ENCODE measurements at regions not wholly inside any gene's neighbourhood (a gene's known extent, or its start where the extent isn't known, plus 50 kb on each side); places are given as distances from the start of the nearest gene placed in this dataset.

GRCh38 chr17:83010206-83011200, 68.9 kb upstream of the METRNL start:
- TF ChIP-seq POLR2A (IDR thresholded peaks at IDR 0.05) (no peak), CTCF (IDR thresholded peaks at IDR 0.05) (no peak), POLR2AphosphoS5 (IDR thresholded peaks at IDR 0.05) (no peak), EP300 (IDR thresholded peaks at IDR 0.05) (no peak)

All from suprapubic skin (tissue), 4 donors.